WTC11 (cell line): ENCODE measurements at regions not wholly inside any gene's neighbourhood (a gene's known extent, or its start where the extent isn't known, plus 50 kb on each side); places are given as distances from the start of the nearest gene placed in this dataset.

ENCODE experiments used
- ATAC-seq: fragments of 200-7000 bp; cut with Tn5 transposase; 2 replicates; pipeline ENCODE4 v1.10.0; 2021; ENCODE audit warnings: mild to moderate bottlenecking, moderate library complexity
- CTCF ChIA-PET: fragments of 300-600 bp; sonication (Branson Sonifier 250); formaldehyde crosslinking; loops from one replicate; lab custom pipeline; 2021; ENCODE audit warnings: antibody characterized with exemption; lab: Charles Lee
- POLR2A ChIA-PET: fragments of 350-600 bp; sonication (Branson Sonifier 250); formaldehyde crosslinking; loops from one replicate; lab custom pipeline; 2021; ENCODE audit warnings: antibody characterized with exemption; lab: Charles Lee
- DNase-seq: peaks from one replicate; pipeline ENCODE4 v3.0.0; 2021; ENCODE audit warnings: low spot score
- H3K27ac Mint-ChIP-seq: 2 replicates; pipeline ENCODE4 v1.8.0; 2021; ENCODE audit warnings: mixed read lengths
- H3K27me3 Mint-ChIP-seq: 2 replicates; pipeline ENCODE4 v1.8.0; 2021; ENCODE audit warnings: low read depth, mild to moderate bottlenecking, moderate library complexity, mixed read lengths
- H3K36me3 Mint-ChIP-seq: 2 replicates; pipeline ENCODE4 v1.8.0; 2021; ENCODE audit warnings: mixed read lengths
- H3K4me1 Mint-ChIP-seq: 2 replicates; pipeline ENCODE4 v1.8.0; 2022; ENCODE audit warnings: mixed read lengths
- H3K4me3 Mint-ChIP-seq: 2 replicates; pipeline ENCODE4 v1.8.0; 2021; ENCODE audit warnings: mild to moderate bottlenecking, moderate library complexity, mixed read lengths
- H3K9me3 Mint-ChIP-seq: 2 replicates; pipeline ENCODE4 v1.8.0; 2021; ENCODE audit warnings: mixed read lengths
- ATF1 ChIP-seq: sonication (generic); formaldehyde crosslinking; IDR thresholded peaks from 2 replicates; pipeline ENCODE4 v1.8.1; 2023; ENCODE audit warnings: mild to moderate bottlenecking, moderate library complexity, missing genetic modification reagents
- FOXJ3 ChIP-seq: sonication (generic); formaldehyde crosslinking; IDR thresholded peaks from 2 replicates; pipeline ENCODE4 v1.9.0; 2021; ENCODE audit warnings: missing genetic modification reagents, mild to moderate bottlenecking, borderline replicate concordance
- FOXP1 ChIP-seq: sonication (generic); formaldehyde crosslinking; IDR thresholded peaks from 2 replicates; pipeline ENCODE4 v1.8.0; 2022; ENCODE audit warnings: missing genetic modification reagents, mild to moderate bottlenecking, moderate library complexity, borderline replicate concordance
- GRHL2 ChIP-seq: fragments of 250-450 bp; sonication (Bioruptor Pico); IDR thresholded peaks from 2 replicates; pipeline ENCODE4 v1.8.0; 2022; ENCODE audit warnings: mild to moderate bottlenecking, moderate library complexity; ENCODE audit not compliant: insufficient replicate concordance, severe bottlenecking
- NR3C1 ChIP-seq: sonication (generic); formaldehyde crosslinking; conservative IDR thresholded peaks from 2 replicates; pipeline ENCODE4 v1.8.1; 2023; ENCODE audit warnings: low read depth, mild to moderate bottlenecking, missing genetic modification reagents
- ZBTB21 ChIP-seq: sonication (generic); formaldehyde crosslinking; IDR thresholded peaks from 2 replicates; pipeline ENCODE4 v1.8.1; 2023; ENCODE audit warnings: mild to moderate bottlenecking, missing genetic modification reagents, borderline replicate concordance
- ZBTB43 ChIP-seq: sonication (generic); formaldehyde crosslinking; IDR thresholded peaks from 2 replicates; pipeline ENCODE4 v1.8.1; 2023; ENCODE audit warnings: mild to moderate bottlenecking, missing genetic modification reagents
- ZNF423 ChIP-seq: fragments of 250-450 bp; sonication (Bioruptor Pico); IDR thresholded peaks from 2 replicates; pipeline ENCODE4 v2.1.2; 2022; ENCODE audit warnings: mild to moderate bottlenecking, moderate library complexity
- ZSCAN18 ChIP-seq: fragments of 250-450 bp; sonication (Bioruptor Pico); IDR thresholded peaks from 2 replicates; pipeline ENCODE4 v2.1.2; 2022; ENCODE audit warnings: mild to moderate bottlenecking, moderate library complexity
- TF ChIP-seq, protein P1 (sequence below): sonication (generic); formaldehyde crosslinking; IDR thresholded peaks from 2 replicates; pipeline ENCODE4 v1.8.1; 2023; ENCODE audit warnings: mild to moderate bottlenecking, missing genetic modification reagents
- TF ChIP-seq, protein P2 (sequence below): fragments of 200-600 bp; IDR thresholded peaks from 2 replicates; pipeline ENCODE4 v1.8.0; 2022; ENCODE audit warnings: antibody characterized with exemption
- TF ChIP-seq, protein P3 (sequence below): sonication (generic); formaldehyde crosslinking; IDR thresholded peaks from 2 replicates; pipeline ENCODE4 v1.8.0; 2023; ENCODE audit warnings: missing genetic modification reagents
- TF ChIP-seq, protein P4 (sequence below): sonication (generic); formaldehyde crosslinking; IDR thresholded peaks from 2 replicates; pipeline ENCODE4 v1.8.0; 2023; ENCODE audit warnings: missing genetic modification reagents, mild to moderate bottlenecking, borderline replicate concordance
- TF ChIP-seq, protein P5 (sequence below): sonication (generic); formaldehyde crosslinking; IDR thresholded peaks from 2 replicates; pipeline ENCODE4 v1.8.1; 2022; ENCODE audit warnings: mild to moderate bottlenecking, missing genetic modification reagents, moderate library complexity, borderline replicate concordance
- TF ChIP-seq, protein P6 (sequence below): sonication (generic); formaldehyde crosslinking; IDR thresholded peaks from 2 replicates; pipeline ENCODE4 v1.8.0; 2022; ENCODE audit warnings: missing genetic modification reagents

DNA sequence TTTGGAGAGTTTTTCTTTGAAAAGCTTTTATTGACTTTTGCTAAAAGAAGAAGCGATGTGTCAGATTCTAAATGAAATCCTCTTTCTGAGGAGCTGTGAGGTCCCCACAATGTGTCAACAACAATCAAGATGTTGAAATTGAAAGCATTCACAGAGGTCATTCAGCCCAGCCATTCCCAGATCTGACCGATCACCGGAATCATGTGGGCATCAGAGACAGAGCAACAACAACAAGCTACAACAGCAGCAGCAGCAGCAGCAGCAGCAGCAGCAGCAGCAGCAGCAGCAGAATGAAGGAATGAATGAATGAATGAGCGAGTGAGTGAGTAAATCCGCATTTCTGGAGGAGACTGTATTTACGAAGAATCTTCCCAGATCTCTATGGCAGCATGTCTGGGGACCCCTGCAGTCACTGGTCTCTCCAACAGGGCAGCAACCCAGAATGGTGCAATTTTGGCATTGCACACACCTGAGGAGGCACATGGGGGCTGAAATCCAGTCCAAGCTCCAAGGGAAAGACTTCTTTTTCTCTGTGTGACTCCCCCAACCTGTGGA, 299.0 kb downstream of the MYCN start:
- no peak for ATAC-seq
- CTCF ChIA-PET, result interaction anchor here (0.6 to 1.3 kb wide), 2 partner anchors 9 to 205 kb away, joined by 3 read pairs; no protein-coding TSS in a partner anchor
- TF ChIP-seq NR3C1 (CRISPR knock-in tag), result no peak
- no peak for TF ChIP-seq ZNF423 (CRISPR knock-in tag)
- TF ChIP-seq ZBTB21 (CRISPR knock-in tag), result no peak
- no peak for TF ChIP-seq ATF1 (CRISPR knock-in tag)
- TF ChIP-seq, protein P1, sequence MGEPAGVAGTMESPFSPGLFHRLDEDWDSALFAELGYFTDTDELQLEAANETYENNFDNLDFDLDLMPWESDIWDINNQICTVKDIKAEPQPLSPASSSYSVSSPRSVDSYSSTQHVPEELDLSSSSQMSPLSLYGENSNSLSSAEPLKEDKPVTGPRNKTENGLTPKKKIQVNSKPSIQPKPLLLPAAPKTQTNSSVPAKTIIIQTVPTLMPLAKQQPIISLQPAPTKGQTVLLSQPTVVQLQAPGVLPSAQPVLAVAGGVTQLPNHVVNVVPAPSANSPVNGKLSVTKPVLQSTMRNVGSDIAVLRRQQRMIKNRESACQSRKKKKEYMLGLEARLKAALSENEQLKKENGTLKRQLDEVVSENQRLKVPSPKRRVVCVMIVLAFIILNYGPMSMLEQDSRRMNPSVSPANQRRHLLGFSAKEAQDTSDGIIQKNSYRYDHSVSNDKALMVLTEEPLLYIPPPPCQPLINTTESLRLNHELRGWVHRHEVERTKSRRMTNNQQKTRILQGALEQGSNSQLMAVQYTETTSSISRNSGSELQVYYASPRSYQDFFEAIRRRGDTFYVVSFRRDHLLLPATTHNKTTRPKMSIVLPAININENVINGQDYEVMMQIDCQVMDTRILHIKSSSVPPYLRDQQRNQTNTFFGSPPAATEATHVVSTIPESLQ (CRISPR knock-in tag), result no peak
- TF ChIP-seq, protein P2, sequence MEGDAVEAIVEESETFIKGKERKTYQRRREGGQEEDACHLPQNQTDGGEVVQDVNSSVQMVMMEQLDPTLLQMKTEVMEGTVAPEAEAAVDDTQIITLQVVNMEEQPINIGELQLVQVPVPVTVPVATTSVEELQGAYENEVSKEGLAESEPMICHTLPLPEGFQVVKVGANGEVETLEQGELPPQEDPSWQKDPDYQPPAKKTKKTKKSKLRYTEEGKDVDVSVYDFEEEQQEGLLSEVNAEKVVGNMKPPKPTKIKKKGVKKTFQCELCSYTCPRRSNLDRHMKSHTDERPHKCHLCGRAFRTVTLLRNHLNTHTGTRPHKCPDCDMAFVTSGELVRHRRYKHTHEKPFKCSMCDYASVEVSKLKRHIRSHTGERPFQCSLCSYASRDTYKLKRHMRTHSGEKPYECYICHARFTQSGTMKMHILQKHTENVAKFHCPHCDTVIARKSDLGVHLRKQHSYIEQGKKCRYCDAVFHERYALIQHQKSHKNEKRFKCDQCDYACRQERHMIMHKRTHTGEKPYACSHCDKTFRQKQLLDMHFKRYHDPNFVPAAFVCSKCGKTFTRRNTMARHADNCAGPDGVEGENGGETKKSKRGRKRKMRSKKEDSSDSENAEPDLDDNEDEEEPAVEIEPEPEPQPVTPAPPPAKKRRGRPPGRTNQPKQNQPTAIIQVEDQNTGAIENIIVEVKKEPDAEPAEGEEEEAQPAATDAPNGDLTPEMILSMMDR, result no peak
- TF ChIP-seq, protein P3, sequence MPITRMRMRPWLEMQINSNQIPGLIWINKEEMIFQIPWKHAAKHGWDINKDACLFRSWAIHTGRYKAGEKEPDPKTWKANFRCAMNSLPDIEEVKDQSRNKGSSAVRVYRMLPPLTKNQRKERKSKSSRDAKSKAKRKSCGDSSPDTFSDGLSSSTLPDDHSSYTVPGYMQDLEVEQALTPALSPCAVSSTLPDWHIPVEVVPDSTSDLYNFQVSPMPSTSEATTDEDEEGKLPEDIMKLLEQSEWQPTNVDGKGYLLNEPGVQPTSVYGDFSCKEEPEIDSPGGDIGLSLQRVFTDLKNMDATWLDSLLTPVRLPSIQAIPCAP (CRISPR knock-in tag), result no peak
- no peak for TF ChIP-seq GRHL2
- TF ChIP-seq FOXP1 (CRISPR knock-in tag), result no peak
- TF ChIP-seq ZSCAN18 (CRISPR knock-in tag), result no peak
- TF ChIP-seq, protein P4, sequence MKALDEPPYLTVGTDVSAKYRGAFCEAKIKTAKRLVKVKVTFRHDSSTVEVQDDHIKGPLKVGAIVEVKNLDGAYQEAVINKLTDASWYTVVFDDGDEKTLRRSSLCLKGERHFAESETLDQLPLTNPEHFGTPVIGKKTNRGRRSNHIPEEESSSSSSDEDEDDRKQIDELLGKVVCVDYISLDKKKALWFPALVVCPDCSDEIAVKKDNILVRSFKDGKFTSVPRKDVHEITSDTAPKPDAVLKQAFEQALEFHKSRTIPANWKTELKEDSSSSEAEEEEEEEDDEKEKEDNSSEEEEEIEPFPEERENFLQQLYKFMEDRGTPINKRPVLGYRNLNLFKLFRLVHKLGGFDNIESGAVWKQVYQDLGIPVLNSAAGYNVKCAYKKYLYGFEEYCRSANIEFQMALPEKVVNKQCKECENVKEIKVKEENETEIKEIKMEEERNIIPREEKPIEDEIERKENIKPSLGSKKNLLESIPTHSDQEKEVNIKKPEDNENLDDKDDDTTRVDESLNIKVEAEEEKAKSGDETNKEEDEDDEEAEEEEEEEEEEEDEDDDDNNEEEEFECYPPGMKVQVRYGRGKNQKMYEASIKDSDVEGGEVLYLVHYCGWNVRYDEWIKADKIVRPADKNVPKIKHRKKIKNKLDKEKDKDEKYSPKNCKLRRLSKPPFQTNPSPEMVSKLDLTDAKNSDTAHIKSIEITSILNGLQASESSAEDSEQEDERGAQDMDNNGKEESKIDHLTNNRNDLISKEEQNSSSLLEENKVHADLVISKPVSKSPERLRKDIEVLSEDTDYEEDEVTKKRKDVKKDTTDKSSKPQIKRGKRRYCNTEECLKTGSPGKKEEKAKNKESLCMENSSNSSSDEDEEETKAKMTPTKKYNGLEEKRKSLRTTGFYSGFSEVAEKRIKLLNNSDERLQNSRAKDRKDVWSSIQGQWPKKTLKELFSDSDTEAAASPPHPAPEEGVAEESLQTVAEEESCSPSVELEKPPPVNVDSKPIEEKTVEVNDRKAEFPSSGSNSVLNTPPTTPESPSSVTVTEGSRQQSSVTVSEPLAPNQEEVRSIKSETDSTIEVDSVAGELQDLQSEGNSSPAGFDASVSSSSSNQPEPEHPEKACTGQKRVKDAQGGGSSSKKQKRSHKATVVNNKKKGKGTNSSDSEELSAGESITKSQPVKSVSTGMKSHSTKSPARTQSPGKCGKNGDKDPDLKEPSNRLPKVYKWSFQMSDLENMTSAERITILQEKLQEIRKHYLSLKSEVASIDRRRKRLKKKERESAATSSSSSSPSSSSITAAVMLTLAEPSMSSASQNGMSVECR (CRISPR knock-in tag), result no peak
- TF ChIP-seq, all 79 proteins: peak for 0
- Mint-ChIP-seq H3K36me3 (no peaks in the 10 kb centered on the region), H3K9me3 (peaks cover 4% of the 10 kb centered on the region; the same call in 1 of the 2 replicates), H3K4me3 (no peak overlapping the region), H3K27me3 (peaks cover 2% of the 10 kb centered on the region; the same call in 1 of the 2 replicates), H3K4me1 (peaks cover 38% of the 10 kb centered on the region), H3K27ac (no peak overlapping the region)
- DNase-seq, result no peak
- POLR2A ChIA-PET, result no interaction called here

- no peak overlapping the region for H3K4me3 Mint-ChIP-seq
- peaks cover 4% of the 10 kb centered on the region; the same call in 1 of the 2 replicates for H3K9me3 Mint-ChIP-seq
- peaks cover 5% of the 10 kb centered on the region; the same call in 1 of the 2 replicates for H3K27me3 Mint-ChIP-seq
- DNase-seq (no peak), ATAC-seq (no peak)
- H3K36me3 Mint-ChIP-seq, result peaks cover 1% of the 10 kb centered on the region; the same call in 1 of the 2 replicates
- peaks cover 41% of the 10 kb centered on the region for H3K4me1 Mint-ChIP-seq
- ChIA-PET CTCF (no interaction called here), POLR2A (no interaction called here)
- no peak overlapping the region for H3K27ac Mint-ChIP-seq
- no peak for TF ChIP-seq GRHL2
- TF ChIP-seq, protein P5, sequence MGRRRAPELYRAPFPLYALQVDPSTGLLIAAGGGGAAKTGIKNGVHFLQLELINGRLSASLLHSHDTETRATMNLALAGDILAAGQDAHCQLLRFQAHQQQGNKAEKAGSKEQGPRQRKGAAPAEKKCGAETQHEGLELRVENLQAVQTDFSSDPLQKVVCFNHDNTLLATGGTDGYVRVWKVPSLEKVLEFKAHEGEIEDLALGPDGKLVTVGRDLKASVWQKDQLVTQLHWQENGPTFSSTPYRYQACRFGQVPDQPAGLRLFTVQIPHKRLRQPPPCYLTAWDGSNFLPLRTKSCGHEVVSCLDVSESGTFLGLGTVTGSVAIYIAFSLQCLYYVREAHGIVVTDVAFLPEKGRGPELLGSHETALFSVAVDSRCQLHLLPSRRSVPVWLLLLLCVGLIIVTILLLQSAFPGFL (CRISPR knock-in tag), result no peak
- no peak for TF ChIP-seq ZBTB43
- TF ChIP-seq FOXJ3 (CRISPR knock-in tag), result no peak
- TF ChIP-seq, protein P6, sequence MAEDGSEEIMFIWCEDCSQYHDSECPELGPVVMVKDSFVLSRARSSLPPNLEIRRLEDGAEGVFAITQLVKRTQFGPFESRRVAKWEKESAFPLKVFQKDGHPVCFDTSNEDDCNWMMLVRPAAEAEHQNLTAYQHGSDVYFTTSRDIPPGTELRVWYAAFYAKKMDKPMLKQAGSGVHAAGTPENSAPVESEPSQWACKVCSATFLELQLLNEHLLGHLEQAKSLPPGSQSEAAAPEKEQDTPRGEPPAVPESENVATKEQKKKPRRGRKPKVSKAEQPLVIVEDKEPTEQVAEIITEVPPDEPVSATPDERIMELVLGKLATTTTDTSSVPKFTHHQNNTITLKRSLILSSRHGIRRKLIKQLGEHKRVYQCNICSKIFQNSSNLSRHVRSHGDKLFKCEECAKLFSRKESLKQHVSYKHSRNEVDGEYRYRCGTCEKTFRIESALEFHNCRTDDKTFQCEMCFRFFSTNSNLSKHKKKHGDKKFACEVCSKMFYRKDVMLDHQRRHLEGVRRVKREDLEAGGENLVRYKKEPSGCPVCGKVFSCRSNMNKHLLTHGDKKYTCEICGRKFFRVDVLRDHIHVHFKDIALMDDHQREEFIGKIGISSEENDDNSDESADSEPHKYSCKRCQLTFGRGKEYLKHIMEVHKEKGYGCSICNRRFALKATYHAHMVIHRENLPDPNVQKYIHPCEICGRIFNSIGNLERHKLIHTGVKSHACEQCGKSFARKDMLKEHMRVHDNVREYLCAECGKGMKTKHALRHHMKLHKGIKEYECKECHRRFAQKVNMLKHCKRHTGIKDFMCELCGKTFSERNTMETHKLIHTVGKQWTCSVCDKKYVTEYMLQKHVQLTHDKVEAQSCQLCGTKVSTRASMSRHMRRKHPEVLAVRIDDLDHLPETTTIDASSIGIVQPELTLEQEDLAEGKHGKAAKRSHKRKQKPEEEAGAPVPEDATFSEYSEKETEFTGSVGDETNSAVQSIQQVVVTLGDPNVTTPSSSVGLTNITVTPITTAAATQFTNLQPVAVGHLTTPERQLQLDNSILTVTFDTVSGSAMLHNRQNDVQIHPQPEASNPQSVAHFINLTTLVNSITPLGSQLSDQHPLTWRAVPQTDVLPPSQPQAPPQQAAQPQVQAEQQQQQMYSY, result no peak
Observed at GRCh38 chr2:16238786-16239185, 298.4 kb downstream of the MYCN start.
